ENCODE measurements at regions not wholly inside any gene's neighbourhood (a gene's known extent, or its start where the extent isn't known, plus 50 kb on each side); places are given as distances from the start of the nearest gene placed in this dataset.

DNA sequence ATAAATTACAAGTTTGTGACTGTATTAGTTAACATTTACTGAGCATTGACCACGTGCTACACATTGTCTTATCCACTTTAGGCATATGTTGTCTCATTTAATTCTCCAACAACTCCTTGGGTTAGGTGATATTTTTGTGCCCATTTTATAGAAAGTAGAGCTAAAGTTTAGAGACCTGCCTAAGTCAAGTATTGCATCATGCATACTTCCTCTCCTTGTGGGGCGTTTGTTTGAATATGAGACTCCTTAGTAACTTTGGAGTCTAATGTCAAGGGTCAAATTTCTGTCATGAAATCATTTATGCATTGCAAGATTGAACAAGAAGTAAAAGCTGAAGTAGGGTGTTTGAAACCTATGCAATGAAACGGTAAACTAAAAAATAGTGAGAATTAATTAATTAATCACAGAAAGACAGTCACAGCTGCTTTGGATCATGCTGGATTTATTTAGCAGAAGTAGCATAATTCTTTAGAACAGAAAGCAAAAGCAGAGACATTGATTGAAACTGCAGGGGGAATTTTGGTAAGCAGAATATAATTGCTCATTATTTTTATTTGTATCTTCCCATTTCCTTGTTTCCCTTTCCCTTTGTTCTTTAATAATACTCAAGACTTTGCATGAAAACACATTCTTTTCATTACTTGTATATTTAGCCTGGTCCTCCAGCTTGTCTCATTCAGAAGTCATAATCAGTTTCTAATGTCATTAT, 1374.4 kb upstream of the GJE1 start:
- TF ChIP-seq, protein P1, sequence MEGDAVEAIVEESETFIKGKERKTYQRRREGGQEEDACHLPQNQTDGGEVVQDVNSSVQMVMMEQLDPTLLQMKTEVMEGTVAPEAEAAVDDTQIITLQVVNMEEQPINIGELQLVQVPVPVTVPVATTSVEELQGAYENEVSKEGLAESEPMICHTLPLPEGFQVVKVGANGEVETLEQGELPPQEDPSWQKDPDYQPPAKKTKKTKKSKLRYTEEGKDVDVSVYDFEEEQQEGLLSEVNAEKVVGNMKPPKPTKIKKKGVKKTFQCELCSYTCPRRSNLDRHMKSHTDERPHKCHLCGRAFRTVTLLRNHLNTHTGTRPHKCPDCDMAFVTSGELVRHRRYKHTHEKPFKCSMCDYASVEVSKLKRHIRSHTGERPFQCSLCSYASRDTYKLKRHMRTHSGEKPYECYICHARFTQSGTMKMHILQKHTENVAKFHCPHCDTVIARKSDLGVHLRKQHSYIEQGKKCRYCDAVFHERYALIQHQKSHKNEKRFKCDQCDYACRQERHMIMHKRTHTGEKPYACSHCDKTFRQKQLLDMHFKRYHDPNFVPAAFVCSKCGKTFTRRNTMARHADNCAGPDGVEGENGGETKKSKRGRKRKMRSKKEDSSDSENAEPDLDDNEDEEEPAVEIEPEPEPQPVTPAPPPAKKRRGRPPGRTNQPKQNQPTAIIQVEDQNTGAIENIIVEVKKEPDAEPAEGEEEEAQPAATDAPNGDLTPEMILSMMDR (IDR thresholded peaks at IDR 0.05; ENCODE audit: insufficient read depth, low read length) = no peak
- no peak for DNase-seq (ENCODE audit: low read depth)
- no peak overlapping the region for H3K4me3 ChIP-seq (ENCODE audit: low read depth, low read length)

DNA sequence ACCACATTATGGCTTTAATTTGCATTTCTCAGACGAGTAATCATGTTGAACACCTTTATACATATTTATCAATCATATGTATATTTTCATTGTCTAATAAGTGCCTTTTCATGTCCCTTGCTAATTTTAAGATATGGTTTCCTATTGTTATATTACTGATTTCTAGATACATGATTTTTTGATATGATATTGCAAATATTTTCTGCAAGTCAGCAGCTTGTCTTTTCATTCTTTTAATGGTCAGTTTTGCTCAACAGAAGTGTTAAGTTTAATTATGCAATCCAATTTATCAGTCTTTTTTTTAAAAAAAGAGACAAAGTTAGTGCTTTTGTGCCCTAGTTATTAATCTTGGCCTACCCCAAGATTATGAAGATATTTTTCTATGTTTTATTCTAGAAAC, 1377.8 kb upstream of the CITED2 start:
- DNase-seq (ENCODE audit: low read depth) = no peak
- TF ChIP-seq, protein P1 (IDR thresholded peaks at IDR 0.05; ENCODE audit: insufficient read depth, low read length) = no peak
- no peak overlapping the region for H3K4me3 ChIP-seq (ENCODE audit: low read depth, low read length)

DNA sequence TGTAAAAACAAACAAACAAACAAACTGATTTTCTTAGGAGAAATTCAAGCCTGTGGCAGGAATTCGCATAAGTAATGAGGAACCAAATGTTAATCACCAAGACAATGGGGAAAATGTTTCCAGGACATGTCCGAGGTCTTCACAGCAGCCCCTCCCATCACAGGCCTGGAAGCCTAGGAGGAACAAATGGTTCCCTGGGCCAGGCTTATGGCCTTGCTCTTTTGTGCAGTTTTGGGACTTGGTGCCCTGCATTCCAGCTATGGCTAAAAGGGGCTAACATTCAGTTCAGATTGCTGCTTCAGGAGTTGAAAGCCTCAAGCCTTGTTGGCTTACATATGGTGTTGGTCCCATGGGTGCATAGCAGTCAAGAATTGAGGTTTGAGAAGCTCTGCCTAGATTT, 1372.7 kb upstream of the CITED2 start:
- TF ChIP-seq, protein P1 (IDR thresholded peaks at IDR 0.05; ENCODE audit: insufficient read depth, low read length) = no peak
- no peak for DNase-seq (ENCODE audit: low read depth)
- H3K4me3 ChIP-seq (ENCODE audit: low read depth, low read length) = no peak overlapping the region

DNA sequence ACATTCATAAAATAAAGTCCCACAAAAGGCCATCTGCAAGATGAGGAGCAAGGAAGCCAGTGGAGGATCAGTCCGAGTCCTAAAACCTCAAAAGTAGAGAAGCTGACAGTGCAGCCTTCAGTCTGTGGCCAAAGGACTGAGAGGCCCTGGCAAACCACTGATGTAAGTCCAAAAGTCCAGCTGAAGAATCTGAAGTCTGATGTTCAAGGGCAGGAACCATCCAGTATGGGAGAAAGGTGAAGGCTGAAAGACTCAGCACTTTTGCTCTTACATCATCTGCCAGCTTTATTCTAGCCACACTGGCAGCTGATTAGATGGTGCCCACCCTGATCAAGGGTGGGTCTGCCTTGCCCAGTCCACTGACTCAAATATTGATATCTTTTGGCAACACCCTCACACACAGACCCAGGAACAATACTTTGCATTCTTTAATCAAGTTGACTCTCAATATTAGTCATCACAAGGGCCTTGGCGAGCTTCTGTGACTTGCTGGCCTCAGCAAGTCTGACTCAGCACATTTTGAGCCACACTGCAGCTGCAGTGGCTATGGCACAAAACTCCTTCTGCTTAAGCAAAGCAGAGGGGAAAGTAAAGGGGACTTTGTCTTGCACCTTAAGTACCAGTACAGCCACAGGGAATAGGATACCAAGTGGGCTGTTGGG, 1370.3 kb upstream of the CITED2 start:
- peak; percentile 88 for DNase-seq (ENCODE audit: low read depth)
- TF ChIP-seq, protein P1 (IDR thresholded peaks at IDR 0.05; ENCODE audit: insufficient read depth, low read length) = no peak
- H3K4me3 ChIP-seq (ENCODE audit: low read depth, low read length) = no peak overlapping the region

DNA sequence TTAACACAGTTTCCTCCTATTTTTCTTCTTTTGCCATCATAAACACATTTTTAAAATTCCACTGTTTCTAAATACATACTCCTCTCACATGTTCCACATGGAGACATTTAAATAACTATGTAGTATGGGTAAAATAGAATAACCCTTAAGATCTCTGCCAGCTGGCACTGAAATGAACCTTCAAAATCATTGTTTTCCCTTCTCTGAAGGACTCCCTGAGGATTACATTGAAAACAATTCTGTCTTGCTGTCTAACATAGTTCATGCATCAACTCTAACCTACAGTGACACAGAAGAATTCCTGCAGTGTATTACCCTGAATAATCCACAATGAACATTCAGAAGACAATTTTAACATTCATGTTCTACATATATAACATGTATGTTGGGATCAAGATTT, 1361.8 kb upstream of the CITED2 start:
- H3K4me3 ChIP-seq (ENCODE audit: low read depth, low read length) = no peak overlapping the region
- TF ChIP-seq, protein P1 (IDR thresholded peaks at IDR 0.05; ENCODE audit: insufficient read depth, low read length) = no peak
- peak; percentile 83 for DNase-seq (ENCODE audit: low read depth)

DNA sequence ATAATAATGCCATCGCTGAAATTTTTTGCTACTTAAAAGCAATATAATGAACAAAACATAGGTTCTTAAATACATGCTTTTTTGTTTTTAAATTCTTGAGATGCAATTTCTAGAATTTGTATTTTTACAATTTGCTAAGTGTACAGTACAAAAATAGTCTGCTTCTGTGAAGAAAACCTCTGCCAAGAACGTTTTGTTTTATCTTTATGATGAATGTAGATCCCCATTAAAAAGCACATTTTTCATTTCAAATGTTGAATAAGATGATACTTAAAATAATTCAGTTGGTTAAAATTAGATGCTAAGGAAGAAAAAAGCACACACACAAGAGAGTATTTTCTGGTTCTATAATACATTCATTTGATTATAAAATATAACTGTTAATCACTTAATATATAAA, 1358.5 kb upstream of the CITED2 start:
- TF ChIP-seq, protein P1 (IDR thresholded peaks at IDR 0.05; ENCODE audit: insufficient read depth, low read length) = no peak
- no peak overlapping the region for H3K4me3 ChIP-seq (ENCODE audit: low read depth, low read length)
- DNase-seq (ENCODE audit: low read depth) = no peak
